ENCODE measurements at regions not wholly inside any gene's neighbourhood (a gene's known extent, or its start where the extent isn't known, plus 50 kb on each side); places are given as distances from the start of the nearest gene placed in this dataset.
"Not testable (repeated sequence)": the region's sequence is repeated elsewhere in the genome, so short reads cannot be mapped to it uniquely, and the experiment has no call there.

GRCh38 chr4:132707955-132708354 lies 441.1 kb upstream of the PCDH10 start:
- ATAC-seq = no peak

GRCh38 chr4:132709056-132709455 lies 440.0 kb upstream of the PCDH10 start:
- no peak for ATAC-seq

- no peak for ATAC-seq
Observed at GRCh38 chr4:132710971-132711370, 438.1 kb upstream of the PCDH10 start.

GRCh38 chr4:132737344-132737743 lies 411.8 kb upstream of the PCDH10 start:
- ATAC-seq = no peak

GRCh38 chr4:132759199-132759780 lies 389.8 kb upstream of the PCDH10 start:
- no peak for ATAC-seq

- no peak for ATAC-seq
Observed at GRCh38 chr4:132763465-132763864, 385.6 kb upstream of the PCDH10 start.

- no peak for ATAC-seq
Observed at GRCh38 chr4:132767901-132768300, 381.2 kb upstream of the PCDH10 start.

GRCh38 chr4:132770776-132771175 lies 378.3 kb upstream of the PCDH10 start:
- ATAC-seq = no peak

GRCh38 chr4:132792310-132792709 lies 356.8 kb upstream of the PCDH10 start:
- ATAC-seq = no peak

GRCh38 chr4:132797856-132798255 lies 351.2 kb upstream of the PCDH10 start:
- ATAC-seq = no peak

GRCh38 chr4:132809298-132810032 lies 339.6 kb upstream of the PCDH10 start:
- no peak for ATAC-seq

- not testable (repeated sequence) for ATAC-seq
Observed at GRCh38 chr4:132813061-132813460, 336.0 kb upstream of the PCDH10 start.

- no peak for ATAC-seq
Observed at GRCh38 chr4:132818091-132818490, 331.0 kb upstream of the PCDH10 start.

GRCh38 chr4:132823419-132823818 lies 325.7 kb upstream of the PCDH10 start:
- ATAC-seq = no peak

- no peak for ATAC-seq
Observed at GRCh38 chr4:132824761-132825160, 324.3 kb upstream of the PCDH10 start.

- no peak for ATAC-seq
Observed at GRCh38 chr4:132827522-132827921, 321.6 kb upstream of the PCDH10 start.

- ATAC-seq = no peak
Observed at GRCh38 chr4:132838244-132838643, 310.9 kb upstream of the PCDH10 start.

GRCh38 chr4:132839070-132839469 lies 310.0 kb upstream of the PCDH10 start:
- ATAC-seq = no peak

- ATAC-seq = no peak
Observed at GRCh38 chr4:132859929-132860328, 289.2 kb upstream of the PCDH10 start.

- ATAC-seq = no peak
Observed at GRCh38 chr4:132860976-132861375, 288.1 kb upstream of the PCDH10 start.

GRCh38 chr4:132863619-132864018 lies 285.5 kb upstream of the PCDH10 start:
- ATAC-seq = no peak

GRCh38 chr4:132865458-132865857 lies 283.6 kb upstream of the PCDH10 start:
- ATAC-seq = no peak

GRCh38 chr4:132865922-132866321 lies 283.2 kb upstream of the PCDH10 start:
- no peak for ATAC-seq

GRCh38 chr4:132866616-132867015 lies 282.5 kb upstream of the PCDH10 start:
- ATAC-seq = no peak

- no peak for ATAC-seq
Observed at GRCh38 chr4:132893787-132894186, 255.3 kb upstream of the PCDH10 start.
